Liver (tissue), 3 donors: ENCODE measurements at regions not wholly inside any gene's neighbourhood (a gene's known extent, or its start where the extent isn't known, plus 50 kb on each side); places are given as distances from the start of the nearest gene placed in this dataset.

Source experiments
- GABPA ChIP-seq, 2 donors: IDR thresholded peaks in 1 of 2; conservative IDR thresholded peaks in 1 of 2; 2 replicates each; pipeline ENCODE4 v1.6.1; 2016; ENCODE audit warnings: antibody characterized with exemption in 2 of 2, mild to moderate bottlenecking in 1 of 2, moderate library complexity in 1 of 2
- RAD21 ChIP-seq, 2 donors: IDR thresholded peaks; 2 replicates each; pipeline ENCODE4 v1.6.1; 2016; ENCODE audit warnings: antibody characterized with exemption in 2 of 2, mild to moderate bottlenecking in 2 of 2
- REST ChIP-seq: IDR thresholded peaks from 2 replicates; pipeline ENCODE4 v1.6.1; 2016; ENCODE audit warnings: antibody characterized with exemption, mild to moderate bottlenecking
- SP1 ChIP-seq: IDR thresholded peaks from 2 replicates; pipeline ENCODE4 v1.6.1; 2018; ENCODE audit warnings: antibody characterized with exemption, mild to moderate bottlenecking
- TAF1 ChIP-seq: conservative IDR thresholded peaks from 2 replicates; pipeline ENCODE4 v1.6.1; 2016; ENCODE audit warnings: antibody characterized with exemption, mild to moderate bottlenecking
- TF ChIP-seq, protein P1 (sequence below): fragments of 150-350 bp; IDR thresholded peaks from 2 replicates; pipeline ENCODE4 v1.5.1; 2017; ENCODE audit warnings: improper control_type of control experiment, low read depth, low read length; ENCODE audit not compliant: missing input control
- donor health status: healthy.
- donor health status: healthy.

- TF ChIP-seq, protein P1, sequence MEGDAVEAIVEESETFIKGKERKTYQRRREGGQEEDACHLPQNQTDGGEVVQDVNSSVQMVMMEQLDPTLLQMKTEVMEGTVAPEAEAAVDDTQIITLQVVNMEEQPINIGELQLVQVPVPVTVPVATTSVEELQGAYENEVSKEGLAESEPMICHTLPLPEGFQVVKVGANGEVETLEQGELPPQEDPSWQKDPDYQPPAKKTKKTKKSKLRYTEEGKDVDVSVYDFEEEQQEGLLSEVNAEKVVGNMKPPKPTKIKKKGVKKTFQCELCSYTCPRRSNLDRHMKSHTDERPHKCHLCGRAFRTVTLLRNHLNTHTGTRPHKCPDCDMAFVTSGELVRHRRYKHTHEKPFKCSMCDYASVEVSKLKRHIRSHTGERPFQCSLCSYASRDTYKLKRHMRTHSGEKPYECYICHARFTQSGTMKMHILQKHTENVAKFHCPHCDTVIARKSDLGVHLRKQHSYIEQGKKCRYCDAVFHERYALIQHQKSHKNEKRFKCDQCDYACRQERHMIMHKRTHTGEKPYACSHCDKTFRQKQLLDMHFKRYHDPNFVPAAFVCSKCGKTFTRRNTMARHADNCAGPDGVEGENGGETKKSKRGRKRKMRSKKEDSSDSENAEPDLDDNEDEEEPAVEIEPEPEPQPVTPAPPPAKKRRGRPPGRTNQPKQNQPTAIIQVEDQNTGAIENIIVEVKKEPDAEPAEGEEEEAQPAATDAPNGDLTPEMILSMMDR, result no peak
- TF ChIP-seq RAD21 (IDR thresholded peaks at IDR 0.05) (no peak), REST (no peak), GABPA (IDR thresholded peaks at IDR 0.05 in 1 of 2, conservative IDR thresholded peaks at IDR 0.05 in 1 of 2) (no peak), SP1 (no peak), TAF1 (no peak)
Observed at GRCh38 chr3:148307443-148307843, 390.3 kb upstream of the AGTR1 start.
